ENCODE measurements at regions not wholly inside any gene's neighbourhood (a gene's known extent, or its start where the extent isn't known, plus 50 kb on each side); places are given as distances from the start of the nearest gene placed in this dataset.

GRCh38 chr12:42926232-42926631 lies 336.7 kb upstream of the PRICKLE1 start:
- intact Hi-C loops (cut with micrococcal nuclease): no loop called here
- no peaks in the 10 kb centered on the region for H3F3A ChIP-seq (ENCODE audit: low read length, unreplicated experiment)
- no TSS peak for BruUV-seq (replicated peaks)
- no peak overlapping the region for H3K4me2 ChIP-seq (ENCODE audit: low read length)
- H3K36me3 ChIP-seq (ENCODE audit: low read depth, low read length): no peaks in the 10 kb centered on the region
- no peak overlapping the region for H3K4me3 ChIP-seq (ENCODE audit: low read length)
- ATAC-seq (no peak), DNase-seq (no peak)
- POLR2A ChIA-PET (ENCODE audit: unreplicated experiment): no interaction called here
- no peak overlapping the region for H3K27ac ChIP-seq (ENCODE audit: low read length)
- no peak overlapping the region for H3K9ac ChIP-seq (ENCODE audit: low read length)
- peaks cover 14% of the 10 kb centered on the region; the same call in 1 of the 2 replicates for H3K4me1 ChIP-seq (ENCODE audit: insufficient read depth, low read length)
- no peaks in the 10 kb centered on the region for H3K79me2 ChIP-seq (ENCODE audit: low read length)
- CTCF ChIA-PET: no interaction called here
- H2AFZ ChIP-seq (ENCODE audit: low read length): no peak overlapping the region
- no peaks in the 10 kb centered on the region for H3K27me3 ChIP-seq (ENCODE audit: low read length)
- H3K9me2 ChIP-seq (replicated peaks; ENCODE audit: low read length): no peaks in the 10 kb centered on the region
- H3K9me3 ChIP-seq (ENCODE audit: low read length): no peaks in the 10 kb centered on the region
- TF ChIP-seq EZH2 (IDR thresholded peaks at IDR 0.05; ENCODE audit: low read length, unreplicated experiment) (no peak), EZH2phosphoT487 (IDR thresholded peaks at IDR 0.05; ENCODE audit: borderline replicate concordance, low read length) (no peak)
- TF ChIP-seq, protein P1, sequence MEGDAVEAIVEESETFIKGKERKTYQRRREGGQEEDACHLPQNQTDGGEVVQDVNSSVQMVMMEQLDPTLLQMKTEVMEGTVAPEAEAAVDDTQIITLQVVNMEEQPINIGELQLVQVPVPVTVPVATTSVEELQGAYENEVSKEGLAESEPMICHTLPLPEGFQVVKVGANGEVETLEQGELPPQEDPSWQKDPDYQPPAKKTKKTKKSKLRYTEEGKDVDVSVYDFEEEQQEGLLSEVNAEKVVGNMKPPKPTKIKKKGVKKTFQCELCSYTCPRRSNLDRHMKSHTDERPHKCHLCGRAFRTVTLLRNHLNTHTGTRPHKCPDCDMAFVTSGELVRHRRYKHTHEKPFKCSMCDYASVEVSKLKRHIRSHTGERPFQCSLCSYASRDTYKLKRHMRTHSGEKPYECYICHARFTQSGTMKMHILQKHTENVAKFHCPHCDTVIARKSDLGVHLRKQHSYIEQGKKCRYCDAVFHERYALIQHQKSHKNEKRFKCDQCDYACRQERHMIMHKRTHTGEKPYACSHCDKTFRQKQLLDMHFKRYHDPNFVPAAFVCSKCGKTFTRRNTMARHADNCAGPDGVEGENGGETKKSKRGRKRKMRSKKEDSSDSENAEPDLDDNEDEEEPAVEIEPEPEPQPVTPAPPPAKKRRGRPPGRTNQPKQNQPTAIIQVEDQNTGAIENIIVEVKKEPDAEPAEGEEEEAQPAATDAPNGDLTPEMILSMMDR (conservative IDR thresholded peaks at IDR 0.05; ENCODE audit: low read depth, low read length): no peak
- H4K20me1 ChIP-seq (ENCODE audit: low read length): no peaks in the 10 kb centered on the region

GRCh38 chr12:42924482-42924881 lies 334.9 kb upstream of the PRICKLE1 start:
- Histone ChIP-seq H3K4me1 (ENCODE audit: insufficient read depth, low read length) (peaks cover 14% of the 10 kb centered on the region; the same call in 1 of the 2 replicates), H3K9me2 (replicated peaks; ENCODE audit: low read length) (no peaks in the 10 kb centered on the region), H3K27ac (ENCODE audit: low read length) (no peak overlapping the region), H3K9ac (ENCODE audit: low read length) (no peak overlapping the region), H3K79me2 (ENCODE audit: low read length) (no peaks in the 10 kb centered on the region), H3K4me3 (ENCODE audit: low read length) (no peak overlapping the region), H3K36me3 (ENCODE audit: low read depth, low read length) (no peaks in the 10 kb centered on the region), H3F3A (ENCODE audit: low read length, unreplicated experiment) (no peaks in the 10 kb centered on the region), H4K20me1 (ENCODE audit: low read length) (no peaks in the 10 kb centered on the region), H3K4me2 (ENCODE audit: low read length) (no peak overlapping the region), H3K27me3 (ENCODE audit: low read length) (no peaks in the 10 kb centered on the region), H3K9me3 (ENCODE audit: low read length) (no peaks in the 10 kb centered on the region), H2AFZ (ENCODE audit: low read length) (no peak overlapping the region)
- TF ChIP-seq EZH2phosphoT487 (IDR thresholded peaks at IDR 0.05; ENCODE audit: borderline replicate concordance, low read length) (no peak), EZH2 (IDR thresholded peaks at IDR 0.05; ENCODE audit: low read length, unreplicated experiment) (no peak)
- TF ChIP-seq, protein P1 (conservative IDR thresholded peaks at IDR 0.05; ENCODE audit: low read depth, low read length): no peak
- ChIA-PET POLR2A (ENCODE audit: unreplicated experiment) (no interaction called here), CTCF (no interaction called here)
- no TSS peak for BruUV-seq (replicated peaks)
- ATAC-seq: no peak
- intact Hi-C loops (cut with micrococcal nuclease): no loop called here
- no peak for DNase-seq

GRCh38 chr12:42923583-42923982 lies 334.0 kb upstream of the PRICKLE1 start:
- ChIA-PET CTCF (no interaction called here), POLR2A (ENCODE audit: unreplicated experiment) (no interaction called here)
- intact Hi-C loops (cut with micrococcal nuclease): no loop called here
- no peak overlapping the region for H2AFZ ChIP-seq (ENCODE audit: low read length)
- H3K4me1 ChIP-seq (ENCODE audit: insufficient read depth, low read length): peaks cover 14% of the 10 kb centered on the region; the same call in 1 of the 2 replicates
- no peaks in the 10 kb centered on the region for H3K79me2 ChIP-seq (ENCODE audit: low read length)
- TF ChIP-seq EZH2 (IDR thresholded peaks at IDR 0.05; ENCODE audit: low read length, unreplicated experiment) (no peak), EZH2phosphoT487 (IDR thresholded peaks at IDR 0.05; ENCODE audit: borderline replicate concordance, low read length) (no peak)
- TF ChIP-seq, protein P1 (conservative IDR thresholded peaks at IDR 0.05; ENCODE audit: low read depth, low read length): no peak
- no peaks in the 10 kb centered on the region for H3K36me3 ChIP-seq (ENCODE audit: low read depth, low read length)
- no peak overlapping the region for H3K4me3 ChIP-seq (ENCODE audit: low read length)
- no peaks in the 10 kb centered on the region for H3K27me3 ChIP-seq (ENCODE audit: low read length)
- DNase-seq (no peak), ATAC-seq (no peak)
- no peaks in the 10 kb centered on the region for H3F3A ChIP-seq (ENCODE audit: low read length, unreplicated experiment)
- no peak overlapping the region for H3K9ac ChIP-seq (ENCODE audit: low read length)
- no peak overlapping the region for H3K4me2 ChIP-seq (ENCODE audit: low read length)
- H3K27ac ChIP-seq (ENCODE audit: low read length): no peak overlapping the region
- BruUV-seq (replicated peaks): no TSS peak
- no peaks in the 10 kb centered on the region for H3K9me2 ChIP-seq (replicated peaks; ENCODE audit: low read length)
- no peaks in the 10 kb centered on the region for H4K20me1 ChIP-seq (ENCODE audit: low read length)
- H3K9me3 ChIP-seq (ENCODE audit: low read length): no peaks in the 10 kb centered on the region

Measured in PC-3 (cell line).